ENCODE measurements at regions not wholly inside any gene's neighbourhood (a gene's known extent, or its start where the extent isn't known, plus 50 kb on each side); places are given as distances from the start of the nearest gene placed in this dataset.

DNA sequence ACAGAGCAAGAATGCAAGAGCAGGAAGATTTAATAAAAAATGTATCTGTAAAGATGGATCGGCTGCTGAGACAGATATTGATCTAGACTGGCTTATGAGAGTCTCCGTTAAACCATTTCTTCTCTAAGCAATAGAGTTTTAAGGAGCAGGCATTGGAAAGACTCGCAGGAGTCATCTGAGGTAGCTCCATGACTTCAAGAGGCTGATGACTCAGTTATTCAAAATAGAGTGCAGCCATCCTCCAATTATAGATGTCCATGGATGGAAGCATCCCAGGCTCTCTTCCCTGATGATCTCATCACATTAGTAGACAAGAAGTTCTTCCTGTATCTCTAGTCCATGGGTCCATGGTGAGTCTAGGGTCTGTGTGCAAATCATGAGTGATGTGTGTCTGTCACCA lies 638.3 kb upstream of the TMEM132C start:
- H3K27ac ChIP-seq: no peak overlapping the region
- TF ChIP-seq, protein P1, sequence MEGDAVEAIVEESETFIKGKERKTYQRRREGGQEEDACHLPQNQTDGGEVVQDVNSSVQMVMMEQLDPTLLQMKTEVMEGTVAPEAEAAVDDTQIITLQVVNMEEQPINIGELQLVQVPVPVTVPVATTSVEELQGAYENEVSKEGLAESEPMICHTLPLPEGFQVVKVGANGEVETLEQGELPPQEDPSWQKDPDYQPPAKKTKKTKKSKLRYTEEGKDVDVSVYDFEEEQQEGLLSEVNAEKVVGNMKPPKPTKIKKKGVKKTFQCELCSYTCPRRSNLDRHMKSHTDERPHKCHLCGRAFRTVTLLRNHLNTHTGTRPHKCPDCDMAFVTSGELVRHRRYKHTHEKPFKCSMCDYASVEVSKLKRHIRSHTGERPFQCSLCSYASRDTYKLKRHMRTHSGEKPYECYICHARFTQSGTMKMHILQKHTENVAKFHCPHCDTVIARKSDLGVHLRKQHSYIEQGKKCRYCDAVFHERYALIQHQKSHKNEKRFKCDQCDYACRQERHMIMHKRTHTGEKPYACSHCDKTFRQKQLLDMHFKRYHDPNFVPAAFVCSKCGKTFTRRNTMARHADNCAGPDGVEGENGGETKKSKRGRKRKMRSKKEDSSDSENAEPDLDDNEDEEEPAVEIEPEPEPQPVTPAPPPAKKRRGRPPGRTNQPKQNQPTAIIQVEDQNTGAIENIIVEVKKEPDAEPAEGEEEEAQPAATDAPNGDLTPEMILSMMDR (IDR thresholded peaks at IDR 0.05): no peak
- no peak for DNase-seq
- no peaks in the 10 kb centered on the region for H3K4me1 ChIP-seq
- no peaks in the 10 kb centered on the region for H3K9me3 ChIP-seq
- H3K36me3 ChIP-seq: no peaks in the 10 kb centered on the region
- ATAC-seq: no peak
- no peak overlapping the region for H3K4me3 ChIP-seq
- intact Hi-C loops (cut with DNase I): no loop called here
- H3K27me3 ChIP-seq: no peaks in the 10 kb centered on the region

DNA sequence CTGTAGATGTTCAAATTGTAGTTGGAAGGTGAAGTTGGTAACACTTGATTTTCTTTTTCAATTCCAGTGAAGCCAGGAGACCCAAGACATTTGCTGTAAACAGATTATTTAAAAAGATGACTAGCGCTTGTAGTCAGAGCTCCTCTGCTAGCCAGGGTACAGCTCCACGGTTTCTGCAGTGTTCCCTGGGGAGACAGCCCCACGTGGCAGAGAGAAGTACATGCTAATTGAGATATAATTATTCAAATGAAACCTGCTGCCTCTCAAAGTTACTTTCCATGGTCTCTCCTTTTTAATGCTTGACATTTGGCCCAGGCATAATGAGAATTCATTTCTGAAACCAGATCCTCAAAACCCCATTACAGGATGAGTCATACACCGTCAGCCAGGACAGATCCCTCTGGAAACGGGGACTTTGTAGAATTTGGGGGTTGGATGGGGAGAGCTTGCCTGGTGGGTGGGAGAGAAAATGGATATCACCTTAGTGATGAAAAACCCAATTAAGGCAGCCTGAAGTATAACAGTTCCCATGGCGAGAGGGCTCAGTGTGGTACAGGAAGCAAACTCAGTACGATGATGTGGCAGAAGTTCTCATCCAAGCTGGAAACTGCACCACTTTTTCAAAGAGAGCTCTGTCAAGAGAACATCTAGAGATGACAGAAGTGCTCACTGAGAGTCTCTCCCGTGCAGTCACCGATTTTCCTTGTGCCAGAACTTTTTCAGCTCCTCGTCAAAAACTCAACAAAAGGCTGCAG lies 637.7 kb upstream of the TMEM132C start:
- no peak overlapping the region for H3K27ac ChIP-seq
- H3K36me3 ChIP-seq: no peaks in the 10 kb centered on the region
- H3K4me3 ChIP-seq: no peak overlapping the region
- no peaks in the 10 kb centered on the region for H3K4me1 ChIP-seq
- no peaks in the 10 kb centered on the region for H3K9me3 ChIP-seq
- no peaks in the 10 kb centered on the region for H3K27me3 ChIP-seq
- intact Hi-C loops (cut with DNase I): no loop called here
- TF ChIP-seq, protein P1 (IDR thresholded peaks at IDR 0.05): no peak
- DNase-seq: no peak
- ATAC-seq: no peak

DNA sequence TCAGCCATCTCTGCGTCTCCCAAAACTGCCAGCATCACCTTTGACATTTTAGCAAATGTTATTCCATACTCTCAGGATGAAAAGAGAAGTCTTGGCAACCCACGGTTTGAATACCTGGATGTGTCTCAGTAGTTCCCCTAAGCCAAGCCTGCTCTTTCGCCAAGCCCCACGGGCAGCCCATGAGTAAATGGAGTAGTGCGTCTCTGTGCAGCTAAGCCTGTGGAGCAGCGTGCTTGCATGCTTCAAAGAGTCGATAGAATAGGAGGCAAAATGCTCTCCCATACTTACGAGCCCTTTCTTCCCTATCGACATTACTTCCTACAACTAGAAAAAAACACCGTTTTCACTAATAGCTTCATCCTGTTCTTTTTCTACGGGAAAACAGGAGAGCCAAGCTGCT lies 634.5 kb upstream of the TMEM132C start:
- TF ChIP-seq, protein P1 (IDR thresholded peaks at IDR 0.05): no peak
- Histone ChIP-seq H3K27ac (no peak overlapping the region), H3K36me3 (no peaks in the 10 kb centered on the region), H3K27me3 (no peaks in the 10 kb centered on the region), H3K4me1 (no peaks in the 10 kb centered on the region), H3K9me3 (no peaks in the 10 kb centered on the region), H3K4me3 (no peak overlapping the region)
- ATAC-seq (no peak), DNase-seq (no peak)
- intact Hi-C loops (cut with DNase I): no loop called here

DNA sequence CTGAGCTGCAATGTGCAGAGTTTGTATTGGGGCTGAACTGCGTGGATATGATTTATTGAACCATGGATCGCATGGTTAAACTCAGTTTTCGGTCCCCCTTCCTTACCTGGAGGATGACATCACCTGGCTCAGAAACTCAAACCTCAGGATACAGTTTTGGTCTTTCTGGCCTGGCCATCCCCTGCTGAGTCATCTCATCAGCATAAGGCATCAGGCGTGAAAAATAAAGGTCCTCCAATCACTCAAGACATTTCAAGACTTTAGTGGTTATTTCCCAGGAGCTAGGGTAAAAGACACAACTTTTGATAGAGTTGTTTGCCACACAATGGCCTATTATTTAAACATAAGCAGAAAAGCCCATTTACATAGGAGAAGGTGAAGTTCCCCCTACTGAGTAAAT lies 631.1 kb upstream of the TMEM132C start:
- no peak for ATAC-seq

DNA sequence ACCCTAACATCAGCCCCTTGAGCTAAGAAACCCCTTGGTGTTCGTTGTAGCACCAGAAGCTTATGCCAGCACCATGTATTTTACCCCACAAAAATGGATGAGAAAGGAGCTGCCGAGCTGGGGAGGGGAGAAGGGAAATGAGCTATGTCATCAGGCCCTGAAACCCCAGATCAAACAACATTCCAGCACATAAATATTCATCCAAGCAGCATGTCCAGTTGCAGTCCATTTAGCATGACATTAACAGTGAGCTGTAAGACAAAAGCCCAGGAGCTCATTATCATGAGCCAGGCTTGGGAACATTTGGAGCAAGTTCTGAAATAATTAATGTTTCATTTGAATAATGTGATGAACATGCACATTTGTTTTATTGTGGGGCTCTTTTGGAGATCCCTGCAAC lies 630.1 kb upstream of the TMEM132C start:
- ATAC-seq: no peak
- Histone ChIP-seq H3K36me3 (no peaks in the 10 kb centered on the region), H3K27me3 (no peaks in the 10 kb centered on the region), H3K27ac (no peak overlapping the region), H3K9me3 (no peaks in the 10 kb centered on the region), H3K4me3 (no peak overlapping the region), H3K4me1 (no peaks in the 10 kb centered on the region)
- intact Hi-C loops (cut with DNase I): no loop called here
- DNase-seq: no peak
- TF ChIP-seq, protein P1 (IDR thresholded peaks at IDR 0.05): no peak

More for the DNA sequence above, 631.1 kb upstream of the TMEM132C start:
- Histone ChIP-seq H3K27me3 (no peaks in the 10 kb centered on the region), H3K4me1 (no peaks in the 10 kb centered on the region), H3K4me3 (no peak overlapping the region), H3K9me3 (no peaks in the 10 kb centered on the region), H3K36me3 (no peaks in the 10 kb centered on the region), H3K27ac (no peak overlapping the region)
- DNase-seq: no peak
- TF ChIP-seq, protein P1 (IDR thresholded peaks at IDR 0.05): no peak
- intact Hi-C loops (cut with DNase I): no loop called here

Data from upper lobe of right lung (tissue), 1 donor.